IMR-90 (cell line): ENCODE measurements at regions not wholly inside any gene's neighbourhood (a gene's known extent, or its start where the extent isn't known, plus 50 kb on each side); places are given as distances from the start of the nearest gene placed in this dataset.

ENCODE experiments used
- ATAC-seq: fragments of 200-7000 bp; cut with Tn5 transposase; 2 replicates; pipeline ENCODE4 v1.9.1; 2020; ENCODE audit warnings: low read depth, mild to moderate bottlenecking, moderate library complexity
- BruUV-seq: library from RNA; stranded (reverse); fragments of 400-500 nt; replicated peaks from 2 replicates; lab custom pipeline; 2021; lab: Mats Ljungman, UMichigan
- CTCF ChIA-PET: fragments of 300-600 bp; formaldehyde crosslinking; extraction: SDS; loops from one replicate; lab custom pipeline; 2021; ENCODE audit warnings: antibody characterized with exemption; lab: Yijun Ruan, JAX
- POLR2A ChIA-PET: fragments of 300-600 bp; sonication (Branson Sonifier 250); formaldehyde crosslinking; loops from one replicate; lab custom pipeline; 2022; ENCODE audit warnings: antibody characterized with exemption; ENCODE audit not compliant: unreplicated experiment; lab: Charles Lee
- DNase-seq: peaks from one replicate; pipeline ENCODE4 v3.0.0; 2013
- H2AFZ ChIP-seq: replicated peaks from 2 replicates; pipeline ENCODE3; 2013; ENCODE audit warnings: low read length, mild to moderate bottlenecking; ENCODE audit not compliant: poor library complexity
- H2AK5ac ChIP-seq: 2 replicates; pipeline ENCODE4 v1.6.1; 2013; ENCODE audit warnings: low read depth, low read length, inconsistent platforms
- H2AK9ac ChIP-seq: replicated peaks from 2 replicates; pipeline ENCODE3; 2013; ENCODE audit warnings: mild to moderate bottlenecking, low read depth, low read length, moderate library complexity; ENCODE audit not compliant: poor library complexity
- H2BK120ac ChIP-seq: 2 replicates; pipeline ENCODE4 v1.6.1; 2013; ENCODE audit warnings: low read depth, low read length, inconsistent platforms
- H2BK15ac ChIP-seq: 3 replicates; pipeline ENCODE4 v1.6.1; 2013; ENCODE audit warnings: low read depth, low read length, inconsistent platforms
- H2BK20ac ChIP-seq: 2 replicates; pipeline ENCODE4 v1.6.1; 2013; ENCODE audit warnings: low read depth, mild to moderate bottlenecking, inconsistent platforms, low read length, moderate library complexity
- H2BK5ac ChIP-seq: 2 replicates; pipeline ENCODE4 v1.6.1; 2013; ENCODE audit warnings: mild to moderate bottlenecking, low read depth, low read length, inconsistent platforms; ENCODE audit not compliant: poor library complexity, severe bottlenecking
- H3K14ac ChIP-seq: replicated peaks from 2 replicates; pipeline ENCODE4 v1.6.1; 2013; ENCODE audit warnings: low read depth, low read length, inconsistent platforms
- H3K18ac ChIP-seq: 2 replicates; pipeline ENCODE4 v1.6.1; 2013; ENCODE audit warnings: low read depth, low read length, control low read depth
- H3K23ac ChIP-seq: 2 replicates; pipeline ENCODE4 v1.6.1; 2013; ENCODE audit warnings: low read depth, low read length, inconsistent platforms
- H3K27ac ChIP-seq: 2 replicates; pipeline ENCODE4 v1.5.1; 2013; ENCODE audit warnings: mild to moderate bottlenecking, control low read depth, low read length; ENCODE audit not compliant: insufficient read depth
- H3K27me3 ChIP-seq: 2 replicates; pipeline ENCODE4 v1.6.1; 2013; ENCODE audit warnings: low read length; ENCODE audit not compliant: control insufficient read depth, insufficient read depth
- H3K36me3 ChIP-seq: 2 replicates; pipeline ENCODE4 v1.6.1; 2013; ENCODE audit warnings: low read length, mixed read lengths; ENCODE audit not compliant: control insufficient read depth, insufficient read depth
- H3K4ac ChIP-seq: 2 replicates; pipeline ENCODE4 v1.6.1; 2013; ENCODE audit warnings: low read depth, low read length, inconsistent platforms
- H3K4me1 ChIP-seq: 2 replicates; pipeline ENCODE4 v1.6.1; 2013; ENCODE audit warnings: low read length, mixed read lengths; ENCODE audit not compliant: control insufficient read depth, insufficient read depth
- H3K4me2 ChIP-seq: 2 replicates; pipeline ENCODE4 v1.6.1; 2013; ENCODE audit warnings: low read depth, mild to moderate bottlenecking, control low read depth, low read length, moderate library complexity
- H3K4me3 ChIP-seq: 2 replicates; pipeline ENCODE4 v1.5.1; 2013; ENCODE audit warnings: low read depth, mild to moderate bottlenecking, control low read depth, low read length, moderate library complexity; ENCODE audit not compliant: insufficient read depth
- H3K56ac ChIP-seq: 2 replicates; pipeline ENCODE4 v1.6.1; 2013; ENCODE audit warnings: low read length, inconsistent platforms; ENCODE audit not compliant: insufficient read depth; ENCODE audit errors: extremely low read depth
- H3K79me1 ChIP-seq, 2 experiments: 2 replicates each; pipeline ENCODE4 v1.6.1; 2013; ENCODE audit warnings: low read length in 2 of 2, inconsistent platforms in 1 of 2, low read depth in 1 of 2
- H3K9ac ChIP-seq: 2 replicates; pipeline ENCODE4 v1.6.1; 2013; ENCODE audit warnings: low read depth, low read length, control low read depth
- H3K9me1 ChIP-seq: 2 replicates; pipeline ENCODE4 v1.6.1; 2013; ENCODE audit warnings: low read length, inconsistent platforms; ENCODE audit not compliant: insufficient read depth
- H3K9me3 ChIP-seq: 2 replicates; pipeline ENCODE4 v1.6.1; 2013; ENCODE audit warnings: low read length; ENCODE audit not compliant: control insufficient read depth, insufficient read depth
- H4K20me1 ChIP-seq: 2 replicates; pipeline ENCODE4 v1.6.1; 2013; ENCODE audit warnings: low read length, inconsistent platforms; ENCODE audit not compliant: insufficient read depth
- H4K5ac ChIP-seq: 2 replicates; pipeline ENCODE4 v1.6.1; 2013; ENCODE audit warnings: mild to moderate bottlenecking, low read depth, low read length, control low read depth
- H4K8ac ChIP-seq, 2 experiments: 2 replicates each; pipeline ENCODE4 v1.6.1; 2013; ENCODE audit warnings: low read depth in 2 of 2, low read length in 2 of 2, control low read depth in 1 of 2, inconsistent platforms in 1 of 2
- H4K91ac ChIP-seq: 2 replicates; pipeline ENCODE4 v1.6.1; 2013; ENCODE audit warnings: low read depth, low read length, inconsistent platforms; ENCODE audit not compliant: insufficient read depth
- CTCF ChIP-seq: conservative IDR thresholded peaks from 2 replicates; pipeline ENCODE4 v1.5.1; 2012; ENCODE audit warnings: mild to moderate bottlenecking, low read depth, low read length, improper control_type of control experiment
- MAZ ChIP-seq: IDR thresholded peaks from 2 replicates; pipeline ENCODE4 v1.6.1; 2012; ENCODE audit warnings: low read depth, mild to moderate bottlenecking, low read length, improper control_type of control experiment, moderate library complexity, borderline replicate concordance
- MXI1 ChIP-seq: IDR thresholded peaks from 2 replicates; pipeline ENCODE4 v1.6.1; 2012; ENCODE audit warnings: low read depth, mild to moderate bottlenecking, low read length, moderate library complexity, borderline replicate concordance
- RAD21 ChIP-seq: IDR thresholded peaks from 2 replicates; pipeline ENCODE4 v1.6.1; 2012; ENCODE audit warnings: low read length, improper control_type of control experiment
- WGBS, 2 experiments: methylation state at CpG; one replicate each; pipeline versions ENCODE4 v1.1.5 to v1.1.7; 2013; ENCODE audit warnings: missing lambda C conversion rate in 2 of 2; ENCODE audit not compliant: insufficient read length in 1 of 2; ENCODE audit errors: extremely low coverage in 2 of 2; 5-methylcytosine and 5-hydroxymethylcytosine counted together
- dilution Hi-C: fragments of 300-500 bp; cut with HindIII; formaldehyde crosslinking; loops from one replicate; pipeline ENCODE4 v1.14.3; 2018; ENCODE audit warnings: low sequenced_read_pairs; ENCODE audit not compliant: unreplicated experiment
- in situ Hi-C: fragments of 300-500 bp; cut with MboI; formaldehyde crosslinking; loops from 3 replicates; pipeline ENCODE4 v1.14.3; 2019; ENCODE audit warnings: low sequenced_read_pairs, inconsistent platforms, mixed read lengths
- intact Hi-C: fragments of 100-400 bp; cut with micrococcal nuclease; formaldehyde crosslinking; loops from 2 replicates; pipeline ENCODE4 v1.10.0; 2022

GRCh38 chr1:96038636-96039035, 682.9 kb upstream of the PTBP2 start:
- H3K9ac ChIP-seq, result no peak overlapping the region
- no CpG with 5 or more reads among the region's 1 CpG for WGBS, 2 experiments
- ATAC-seq (no peak), DNase-seq (no peak)
- no peaks in the 10 kb centered on the region for H3K27me3 ChIP-seq
- intact Hi-C loops (no loop called here), dilution Hi-C loops (no loop called here), in situ Hi-C loops (no loop called here)
- TF ChIP-seq MAZ (no peak), RAD21 (no peak), CTCF (no peak), MXI1 (no peak)
- H4K20me1 ChIP-seq, result no peaks in the 10 kb centered on the region
- no peaks in the 10 kb centered on the region for H3K79me1 ChIP-seq
- H3K27ac ChIP-seq, result no peak overlapping the region
- no peak overlapping the region for H2AK5ac ChIP-seq
- BruUV-seq, result no TSS peak
- no peak overlapping the region for H2AK9ac ChIP-seq
- H4K8ac ChIP-seq, result no peak overlapping the region
- H3K9me3 ChIP-seq, result no peaks in the 10 kb centered on the region
- H2BK5ac ChIP-seq, result no peak overlapping the region
- H3K4me2 ChIP-seq, result no peak overlapping the region
- no peaks in the 10 kb centered on the region for H3K9me1 ChIP-seq
- H3K23ac ChIP-seq, result no peak overlapping the region
- no peak overlapping the region for H3K56ac ChIP-seq
- ChIA-PET POLR2A (no interaction called here), CTCF (no interaction called here)
- no peak overlapping the region for H4K5ac ChIP-seq
- no peak overlapping the region for H3K14ac ChIP-seq
- no peaks in the 10 kb centered on the region for H3K36me3 ChIP-seq
- H2BK120ac ChIP-seq, result no peak overlapping the region
- H4K91ac ChIP-seq, result no peak overlapping the region
- H2BK20ac ChIP-seq, result no peak overlapping the region
- no peak overlapping the region for H3K4ac ChIP-seq
- H2BK15ac ChIP-seq, result no peak overlapping the region
- H3K4me3 ChIP-seq, result no peak overlapping the region
- H3K4me1 ChIP-seq, result no peaks in the 10 kb centered on the region
- no peak overlapping the region for H3K18ac ChIP-seq
- no peak overlapping the region for H2AFZ ChIP-seq
